Kasumi-1 (cell line): ENCODE measurements at regions not wholly inside any gene's neighbourhood (a gene's known extent, or its start where the extent isn't known, plus 50 kb on each side); places are given as distances from the start of the nearest gene placed in this dataset.

Source experiments
- DNase-seq, 2 experiments: peaks; one replicate each; lab custom pipeline; 2025; lab: John Stamatoyannopoulos, UW

DNA sequence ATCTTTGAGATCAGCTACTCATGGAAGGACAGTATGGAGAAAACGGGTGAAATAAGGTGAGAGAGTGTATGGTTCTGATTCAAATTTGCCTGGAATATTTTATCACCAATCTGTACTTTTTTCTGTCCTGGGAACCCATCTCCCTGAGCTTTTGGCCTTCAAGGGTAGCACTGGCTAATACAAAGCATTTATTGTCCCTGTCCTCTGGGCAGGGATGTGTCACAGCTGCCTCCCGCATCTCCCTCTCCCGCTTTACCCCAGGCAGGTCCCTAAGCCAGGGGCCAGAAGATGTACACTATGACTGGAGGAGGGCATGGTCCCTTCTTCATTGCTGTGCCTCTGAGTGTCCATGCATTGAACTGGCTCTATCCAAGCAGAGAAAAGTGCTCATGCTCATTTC is 201.7 kb upstream of the CHRNA7 start:
- no peak for DNase-seq

- DNase-seq = no peak
Measured at GRCh38 chr15:31830591-31830990, 199.7 kb upstream of the CHRNA7 start.

- DNase-seq = no peak
Measured at GRCh38 chr15:31831596-31831995, 198.7 kb upstream of the CHRNA7 start.

DNA sequence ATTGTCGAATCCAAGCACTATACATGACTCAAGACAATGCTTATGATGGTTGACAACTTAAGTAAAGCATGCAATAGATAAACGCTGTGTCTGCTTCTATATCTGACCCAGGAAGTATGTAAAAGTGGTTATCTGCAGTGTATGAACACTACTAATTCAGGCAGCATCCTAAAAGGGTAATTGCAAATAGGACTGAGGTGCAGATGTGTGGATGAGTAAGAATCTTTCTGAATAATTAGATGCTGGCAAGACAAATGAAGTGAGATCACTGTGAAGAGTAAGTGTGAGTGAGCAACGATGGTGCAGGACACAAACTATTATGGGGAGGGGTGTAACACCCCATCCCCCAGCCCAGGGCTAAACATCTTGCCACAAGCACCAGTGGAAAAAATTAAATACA is 195.7 kb upstream of the CHRNA7 start:
- DNase-seq = no peak

GRCh38 chr15:31839388-31839787 is 190.9 kb upstream of the CHRNA7 start:
- no peak for DNase-seq

DNA sequence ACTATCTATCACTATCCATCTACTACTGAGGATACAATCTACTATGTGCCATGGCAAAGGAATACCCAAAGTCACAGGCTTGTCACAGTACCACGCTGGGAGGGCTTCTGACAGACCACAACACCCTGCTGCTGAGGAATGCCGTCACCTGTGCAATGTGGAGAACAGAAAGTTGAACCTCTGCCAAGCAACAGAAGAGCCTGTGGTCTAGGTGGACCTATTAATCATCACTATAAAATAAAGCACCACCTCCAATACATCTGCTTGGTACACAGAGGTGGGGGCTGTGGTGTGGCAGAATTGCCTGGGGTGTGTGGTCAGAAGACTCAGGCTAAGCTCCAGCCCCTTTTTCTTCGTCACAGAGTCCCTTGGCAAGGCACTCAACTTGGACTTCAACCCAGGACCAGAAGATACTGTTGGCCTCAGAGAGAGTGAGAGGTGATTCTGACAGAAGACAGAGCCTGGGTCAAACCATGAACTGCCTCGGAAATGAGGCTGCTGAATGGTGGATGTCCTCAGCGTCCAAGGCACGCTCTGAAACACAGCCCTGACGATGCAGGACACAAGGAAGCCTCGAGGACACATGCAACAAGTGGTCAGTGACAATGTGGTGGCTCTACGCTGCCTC is 189.4 kb upstream of the CHRNA7 start:
- no peak for DNase-seq

- no peak for DNase-seq
Measured at GRCh38 chr15:31842532-31843195, 187.7 kb upstream of the CHRNA7 start.

GRCh38 chr15:31843426-31844055 is 186.8 kb upstream of the CHRNA7 start:
- no peak for DNase-seq

- no peak for DNase-seq
Measured at GRCh38 chr15:31845791-31846190, 184.5 kb upstream of the CHRNA7 start.

GRCh38 chr15:31847961-31848360 is 182.4 kb upstream of the CHRNA7 start:
- no peak for DNase-seq

DNA sequence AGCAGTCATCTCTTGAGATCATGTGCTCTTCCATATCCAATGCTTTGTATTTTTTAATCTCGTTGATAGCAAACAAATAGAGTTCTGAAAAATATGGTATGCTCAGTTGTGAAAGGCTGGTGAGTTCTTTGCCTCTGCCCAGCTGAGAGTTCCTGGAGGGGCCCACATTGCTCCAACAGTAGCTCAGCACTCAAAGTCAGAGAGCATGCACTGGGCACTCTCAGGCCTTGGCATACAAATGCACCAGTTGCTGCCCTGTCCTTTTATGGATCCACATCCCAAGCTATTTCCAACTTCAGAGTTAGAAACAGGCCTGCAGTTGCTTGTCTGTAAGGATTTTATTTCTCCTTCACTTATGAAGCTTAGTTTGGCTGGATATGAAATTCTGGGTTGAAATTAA is 181.7 kb upstream of the CHRNA7 start:
- DNase-seq = no peak

GRCh38 chr15:31852933-31853799 is 177.1 kb upstream of the CHRNA7 start:
- no peak for DNase-seq

DNA sequence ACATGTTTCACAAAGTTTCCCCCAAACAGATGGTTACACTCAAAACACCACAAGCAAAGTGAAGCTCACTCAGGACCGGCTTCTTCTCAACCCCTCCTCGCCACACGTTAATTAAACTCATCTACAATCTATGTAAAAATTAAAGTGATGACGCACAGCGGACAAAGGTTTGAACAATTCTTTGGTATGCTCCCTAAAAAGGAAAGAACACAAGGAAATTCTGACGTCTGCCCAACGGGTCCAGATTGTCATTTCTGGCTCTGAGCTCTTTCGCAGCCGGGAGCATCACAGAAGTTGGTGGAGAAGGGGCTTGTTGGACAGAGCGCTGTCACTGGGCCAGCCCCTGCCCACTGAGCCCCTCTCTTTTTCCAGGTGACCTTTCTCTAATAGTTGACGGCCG is 173.7 kb upstream of the CHRNA7 start:
- no peak for DNase-seq

DNA sequence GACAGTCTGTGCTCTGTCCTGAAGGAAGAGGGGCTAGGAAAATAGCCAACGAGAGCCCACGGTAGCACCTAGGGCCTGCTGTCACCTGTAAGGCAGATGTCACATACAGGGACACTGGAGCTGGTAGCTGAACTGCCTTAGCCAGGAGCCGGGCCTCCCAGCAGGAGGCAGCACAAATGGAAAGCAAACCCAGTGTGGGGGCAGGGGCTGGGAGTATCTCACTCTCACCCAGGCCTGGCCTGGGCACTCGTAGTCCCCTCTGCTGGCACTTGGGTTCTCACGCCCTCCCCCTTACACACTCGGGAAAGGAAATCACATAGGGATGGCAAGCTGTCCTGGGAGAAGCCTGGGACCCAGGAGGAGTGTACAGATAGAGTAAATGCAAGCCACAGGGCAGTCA is 173.1 kb upstream of the CHRNA7 start:
- DNase-seq = no peak

GRCh38 chr15:31858026-31858425 is 172.3 kb upstream of the CHRNA7 start:
- DNase-seq = no peak

DNA sequence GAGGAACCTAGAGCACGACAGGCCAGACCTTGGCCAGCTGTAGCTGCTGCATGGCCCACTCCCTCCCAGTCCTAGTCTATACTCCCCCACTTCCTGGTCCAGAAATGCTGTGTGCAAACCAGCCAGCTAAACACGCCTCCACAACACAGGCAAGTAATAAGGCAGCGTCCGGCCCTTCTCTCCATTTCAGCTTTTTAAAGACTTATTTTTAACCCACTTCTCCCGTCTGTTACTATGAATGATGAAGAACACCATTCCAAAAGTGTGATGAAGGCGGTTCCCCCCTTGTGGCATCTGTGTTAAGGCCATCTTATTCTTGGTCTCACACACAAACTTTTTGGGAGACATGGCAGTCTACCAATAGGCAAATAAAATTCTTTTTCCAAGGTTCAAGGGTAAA is 164.1 kb upstream of the CHRNA7 start:
- DNase-seq = no peak

DNA sequence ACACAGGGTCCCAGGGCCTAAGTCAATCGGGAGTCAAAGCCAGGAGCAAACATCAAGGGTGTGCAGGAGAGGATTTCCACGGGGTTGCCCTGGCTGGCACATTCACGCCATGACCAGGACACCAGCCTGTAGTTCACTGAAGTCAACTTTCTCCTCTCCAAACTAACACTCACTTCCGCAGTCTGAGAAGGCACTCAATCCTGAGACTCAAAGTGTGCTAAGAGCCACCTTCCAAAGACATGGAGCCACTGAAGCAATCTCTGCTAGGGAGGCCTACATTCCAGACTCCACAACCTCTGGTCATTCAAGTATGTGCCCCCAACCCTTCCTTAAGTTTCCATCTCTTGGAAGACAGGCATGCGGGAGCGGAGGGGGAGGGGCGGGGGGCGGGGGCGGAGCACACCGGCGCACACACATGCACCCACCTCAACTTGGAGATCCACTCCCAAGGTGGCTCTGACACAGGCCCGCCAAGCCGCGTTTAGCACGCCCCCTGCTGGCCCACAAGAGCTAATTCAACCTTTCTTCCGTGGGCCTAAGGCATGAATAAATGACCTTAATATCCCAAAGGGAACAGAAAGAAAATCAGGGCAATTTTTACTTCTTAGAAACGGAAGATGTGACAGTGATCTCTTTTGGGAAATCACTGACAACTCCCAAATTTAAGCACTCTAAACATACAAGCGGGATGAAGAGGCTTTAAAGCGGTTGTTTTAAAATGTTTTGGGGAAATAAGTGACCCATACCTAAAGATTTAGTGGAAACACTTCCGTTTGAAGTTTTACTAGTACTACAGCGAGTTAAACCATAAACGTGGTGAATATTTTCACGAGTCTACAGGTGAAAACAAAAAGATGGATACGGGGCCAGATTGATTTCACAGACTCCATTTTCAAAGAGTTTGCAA is 162.5 kb upstream of the CHRNA7 start:
- peak; percentile 34 to 45 for DNase-seq

- DNase-seq = no peak
Measured at GRCh38 chr15:31869686-31870307, 160.5 kb upstream of the CHRNA7 start.

- peak; percentile 45 to 65 for DNase-seq
Measured at GRCh38 chr15:31870328-31871165, 159.8 kb upstream of the CHRNA7 start, which contains the start of gene OTUD7A. TSS of gene OTUD7A (minus strand) at chr15:31870673.
